Tibial nerve (tissue), 3 donors: ENCODE measurements at regions not wholly inside any gene's neighbourhood (a gene's known extent, or its start where the extent isn't known, plus 50 kb on each side); places are given as distances from the start of the nearest gene placed in this dataset.
A peak's percentile ranks its signal among the peaks of the same experiment; 100 is the strongest.

Source experiments
- CTCF ChIP-seq, 5 experiments: fragments of 200-600 bp in 3 of 5; fragments of 450-650 bp in 2 of 5; sonication (generic) in 3 of 5; IDR thresholded peaks; one replicate each; pipeline ENCODE4 v1.5.1; 2016 to 2019; ENCODE audit warnings: antibody characterized with exemption in 5 of 5, mild to moderate bottlenecking in 3 of 5, moderate library complexity in 2 of 5
- POLR2A ChIP-seq, 2 donors: fragments of 450-650 bp; IDR thresholded peaks; one replicate each; pipeline ENCODE4 v1.6.1; 2017; ENCODE audit warnings: antibody characterized with exemption in 2 of 2, mild to moderate bottlenecking in 2 of 2, moderate library complexity in 2 of 2

- peak in 1 of 5 experiments; percentile 8 for TF ChIP-seq CTCF (IDR thresholded peaks at IDR 0.05)
- peak in 1 of 2 donors; percentile 9 for TF ChIP-seq POLR2A (IDR thresholded peaks at IDR 0.05)
These were observed 177.1 kb upstream of the ARID1B start for GRCh38 chr6:156599978-156600590.
